HEK293 (cell line): ENCODE measurements at regions not wholly inside any gene's neighbourhood (a gene's known extent, or its start where the extent isn't known, plus 50 kb on each side); places are given as distances from the start of the nearest gene placed in this dataset.

Experiments
- ATF2 ChIP-seq: fragments of 450-650 bp; formaldehyde crosslinking; IDR thresholded peaks from 2 replicates; pipeline ENCODE4 v1.5.1; 2016; ENCODE audit warnings: missing biosample characterization, missing genetic modification characterization, low read depth
- CTCF ChIP-seq: fragments of 450-650 bp; formaldehyde crosslinking; IDR thresholded peaks from 2 replicates; pipeline ENCODE4 v1.5.1; 2016; ENCODE audit warnings: missing biosample characterization, missing genetic modification characterization
- KLF16 ChIP-seq: fragments of 450-650 bp; formaldehyde crosslinking; IDR thresholded peaks from 2 replicates; pipeline ENCODE4 v1.5.1; 2017; ENCODE audit warnings: missing biosample characterization, missing genetic modification characterization
- REST ChIP-seq: fragments of 450-650 bp; formaldehyde crosslinking; IDR thresholded peaks from 2 replicates; pipeline ENCODE4 v1.5.1; 2016; ENCODE audit warnings: missing biosample characterization, missing genetic modification characterization
- TSHZ1 ChIP-seq: fragments of 450-650 bp; formaldehyde crosslinking; IDR thresholded peaks from 2 replicates; pipeline ENCODE4 v1.5.1; 2016; ENCODE audit warnings: missing biosample characterization, missing genetic modification characterization, borderline replicate concordance
- ZNF10 ChIP-seq: fragments of 450-650 bp; formaldehyde crosslinking; IDR thresholded peaks from 2 replicates; pipeline ENCODE4 v1.5.1; 2017; ENCODE audit warnings: missing biosample characterization, missing genetic modification characterization
- ZNF24 ChIP-seq: fragments of 450-650 bp; formaldehyde crosslinking; IDR thresholded peaks from 2 replicates; pipeline ENCODE4 v1.5.1; 2016; ENCODE audit warnings: missing biosample characterization, missing genetic modification characterization
- ZNF302 ChIP-seq: fragments of 450-650 bp; formaldehyde crosslinking; IDR thresholded peaks from 2 replicates; pipeline ENCODE4 v1.5.1; 2016; ENCODE audit warnings: missing biosample characterization, missing genetic modification characterization, low read depth
- ZNF664 ChIP-seq: fragments of 450-650 bp; formaldehyde crosslinking; IDR thresholded peaks from 2 replicates; pipeline ENCODE4 v1.5.1; 2016; ENCODE audit warnings: missing biosample characterization, missing genetic modification characterization
- ZSCAN5A ChIP-seq: fragments of 450-650 bp; formaldehyde crosslinking; IDR thresholded peaks from 2 replicates; pipeline ENCODE4 v1.5.1; 2016; ENCODE audit warnings: missing biosample characterization, missing genetic modification characterization

- no peak for TF ChIP-seq ATF2 (tag by site-specific recombination)
- no peak for TF ChIP-seq TSHZ1 (tag by site-specific recombination)
- no peak for TF ChIP-seq ZNF24 (tag by site-specific recombination)
- TF ChIP-seq CTCF (tag by site-specific recombination) = no peak
- no peak for TF ChIP-seq ZNF302
- TF ChIP-seq ZSCAN5A = no peak
- no peak for TF ChIP-seq ZNF664 (tag by site-specific recombination)
- TF ChIP-seq ZNF10 (tag by site-specific recombination) = no peak
- no peak for TF ChIP-seq REST (tag by site-specific recombination)
- no peak for TF ChIP-seq KLF16 (tag by site-specific recombination)
These were observed 86.3 kb upstream of the SLC66A3 start for GRCh38 chr2:11068856-11069526.
